SW 1271 (cell line): ENCODE measurements at regions not wholly inside any gene's neighbourhood (a gene's known extent, or its start where the extent isn't known, plus 50 kb on each side); places are given as distances from the start of the nearest gene placed in this dataset.

Experiments used
- DNase-seq, 2 experiments: peaks; one replicate each; lab custom pipeline; 2025; lab: John Stamatoyannopoulos, UW

- DNase-seq = no peak
These were observed 505.5 kb downstream of the GALR1 start for GRCh38 chr18:77755187-77755586.

DNA sequence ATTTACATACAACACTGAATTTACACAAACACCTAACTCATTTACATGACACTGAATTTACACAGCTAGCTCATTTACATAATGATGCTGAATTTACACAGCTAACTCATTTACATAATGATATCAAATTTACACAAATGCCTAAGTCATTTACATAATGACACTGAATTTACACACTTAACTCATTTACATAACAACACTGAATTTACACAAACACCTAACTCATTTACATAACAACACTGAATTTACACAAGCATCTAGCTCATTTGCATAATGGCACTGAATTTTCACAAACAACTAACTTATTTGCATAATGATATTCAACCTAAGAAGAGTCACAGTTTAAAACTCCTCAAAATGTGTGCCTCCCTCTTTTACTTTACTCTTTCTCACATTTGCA, 511.7 kb downstream of the GALR1 start:
- DNase-seq = no peak

DNA sequence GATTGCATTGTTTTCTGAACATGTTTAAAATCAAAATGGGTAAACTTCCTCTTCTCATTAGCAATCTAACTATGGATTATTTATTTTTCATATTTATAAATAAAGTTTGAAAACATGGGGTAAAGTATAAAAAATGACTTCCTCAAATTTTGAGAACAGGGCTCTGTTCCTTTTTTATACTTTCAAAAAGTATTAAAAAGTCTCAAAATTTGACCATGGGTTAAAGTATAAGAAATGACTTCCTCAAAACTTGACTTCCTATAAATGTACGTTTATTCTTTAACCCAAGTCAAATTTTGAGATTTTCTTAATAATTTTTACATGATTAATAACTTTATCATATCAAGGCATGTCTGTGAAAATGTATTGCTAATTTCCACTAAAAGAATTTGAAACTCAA, 512.4 kb downstream of the GALR1 start:
- no peak for DNase-seq

GRCh38 chr18:77762642-77763041, 513.0 kb downstream of the GALR1 start:
- no peak for DNase-seq

DNA sequence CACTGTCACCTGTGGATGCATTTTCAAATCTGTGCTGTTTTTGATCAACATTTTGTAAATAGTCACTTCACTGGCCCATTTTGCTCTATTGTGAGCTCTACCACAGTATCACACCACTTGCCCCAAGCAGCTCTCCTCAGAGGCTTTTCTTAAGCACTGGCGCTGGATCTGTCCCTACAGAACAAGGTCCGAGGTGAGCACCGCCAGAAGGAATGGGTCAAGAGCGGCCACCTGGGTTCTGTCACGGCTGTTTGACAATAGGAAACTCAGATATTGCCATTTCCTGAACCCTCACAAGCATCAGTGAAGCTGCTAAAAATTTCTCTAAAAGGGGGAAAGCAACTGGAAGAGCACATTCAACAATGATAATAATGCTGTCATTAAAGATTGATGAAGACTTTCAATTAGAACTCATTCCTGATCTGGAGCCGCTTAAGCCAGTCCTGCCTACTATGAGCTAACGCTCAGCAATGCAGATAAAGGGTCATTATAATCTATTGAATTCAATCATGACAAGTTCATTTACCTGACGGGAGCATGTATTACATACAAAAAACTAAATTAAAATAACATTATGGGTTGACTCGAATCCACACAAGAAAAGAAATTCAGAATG, 514.0 kb downstream of the GALR1 start:
- no peak for DNase-seq

DNA sequence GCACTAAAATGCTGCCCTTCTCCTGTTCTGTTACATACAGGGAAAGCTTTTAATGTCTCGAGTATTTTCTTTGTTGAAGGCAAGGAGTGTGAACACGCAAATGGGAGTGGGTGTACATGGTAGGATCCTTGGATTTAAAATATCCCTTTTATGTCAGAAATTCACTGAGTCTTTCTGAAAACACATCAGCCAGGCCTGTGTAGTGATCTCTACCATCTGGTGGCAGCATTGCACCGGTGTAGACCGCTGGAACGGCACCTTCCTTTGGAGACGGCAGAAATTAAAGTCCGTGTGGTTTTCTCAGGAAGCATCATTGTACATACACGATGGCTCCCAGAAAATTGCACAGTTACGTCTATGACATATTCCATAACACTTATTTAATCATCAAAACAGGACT, 515.8 kb downstream of the GALR1 start:
- peak in 1 of 2 experiments; percentile 35 for DNase-seq

DNA sequence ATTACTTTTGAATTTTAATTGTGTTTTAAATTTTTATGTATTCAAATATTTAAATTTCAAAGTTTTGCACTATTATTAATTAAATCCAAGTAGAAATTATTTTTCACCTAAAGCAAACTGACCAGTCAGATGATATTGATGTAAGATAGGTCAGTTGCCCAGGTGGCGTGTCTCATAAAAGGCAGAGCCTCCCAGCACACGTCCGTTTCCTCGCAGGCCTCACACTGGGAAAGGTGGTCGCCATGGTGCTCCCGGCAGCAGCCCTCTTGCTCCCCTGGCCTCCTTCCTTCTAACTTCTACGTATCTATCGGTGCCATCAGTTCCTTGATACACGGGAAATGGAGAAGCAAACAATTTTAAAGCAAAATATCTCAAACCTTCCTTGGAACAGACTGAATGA, 516.8 kb downstream of the GALR1 start:
- DNase-seq = no peak

- DNase-seq = no peak
These were observed 522.5 kb downstream of the GALR1 start for GRCh38 chr18:77772177-77772576.

- DNase-seq = no peak
These were observed 526.5 kb downstream of the GALR1 start for GRCh38 chr18:77776104-77776503.

DNA sequence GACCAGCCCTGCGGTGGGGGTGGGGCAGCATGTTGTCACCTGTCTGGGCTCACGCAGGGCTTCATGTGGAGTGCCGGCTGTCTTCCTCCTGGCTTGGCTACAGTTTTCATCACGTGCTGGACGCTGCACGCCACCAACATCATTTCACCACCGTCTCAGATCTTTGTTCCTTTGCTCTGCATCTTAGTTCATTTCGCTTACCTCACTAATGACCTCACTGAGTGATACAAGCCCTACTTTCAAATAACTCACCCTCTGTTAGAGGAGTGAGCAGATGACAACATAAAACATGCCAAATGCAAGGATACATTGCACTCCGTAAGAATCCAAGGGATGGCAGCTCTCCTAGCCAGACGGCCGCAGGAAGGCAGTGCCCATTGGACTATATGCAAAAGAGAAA, 527.5 kb downstream of the GALR1 start:
- no peak for DNase-seq

DNA sequence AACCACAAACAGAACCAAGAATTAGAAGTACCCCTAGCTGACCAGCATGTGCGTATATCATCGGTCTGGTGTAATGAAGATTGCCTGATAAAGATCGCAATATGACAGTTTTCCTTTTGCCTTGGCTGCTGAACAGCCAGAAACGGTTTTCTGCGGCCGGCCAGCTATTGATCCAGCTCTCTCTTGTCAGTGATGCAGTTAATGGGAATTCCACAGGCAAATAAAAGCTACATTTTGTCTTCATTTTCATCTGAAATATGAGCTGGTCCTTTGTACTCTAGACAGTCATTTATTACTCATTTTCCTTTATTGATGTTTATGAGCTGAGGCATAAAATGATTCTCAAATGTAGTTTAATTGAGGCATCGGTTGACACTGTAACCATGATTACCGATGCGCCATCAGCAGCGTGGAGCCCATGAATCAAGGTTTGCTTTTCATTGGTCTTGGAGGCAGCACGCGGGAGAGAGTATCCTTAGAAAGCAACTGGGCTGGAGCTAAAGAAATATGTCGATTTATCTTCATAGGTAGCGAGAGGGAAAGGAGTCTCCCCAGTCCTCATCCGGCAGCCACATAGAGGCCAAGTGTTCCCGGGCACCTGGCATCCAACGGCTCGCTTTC, 535.2 kb downstream of the GALR1 start:
- DNase-seq = no peak

- DNase-seq = no peak
These were observed 535.8 kb downstream of the GALR1 start for GRCh38 chr18:77785415-77785975.

DNA sequence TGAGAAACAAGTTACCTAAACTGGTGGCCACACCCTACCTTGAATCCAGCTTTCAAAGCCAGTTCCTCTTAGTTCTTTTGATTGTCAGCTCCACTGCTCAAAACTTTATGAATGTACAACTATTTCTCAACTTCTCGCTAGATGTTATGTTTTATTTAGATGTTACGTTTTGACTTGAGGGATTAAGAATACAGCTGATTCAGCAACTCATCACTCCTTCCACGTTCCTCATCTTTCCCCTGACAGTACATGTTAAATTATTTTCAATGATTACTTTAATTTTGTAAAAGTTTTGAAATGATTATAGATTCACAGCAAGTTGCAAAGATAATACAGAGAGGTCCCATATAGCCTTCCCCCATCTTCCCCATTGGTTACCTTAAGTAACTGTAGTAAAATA, 553.4 kb downstream of the GALR1 start:
- no peak for DNase-seq

DNA sequence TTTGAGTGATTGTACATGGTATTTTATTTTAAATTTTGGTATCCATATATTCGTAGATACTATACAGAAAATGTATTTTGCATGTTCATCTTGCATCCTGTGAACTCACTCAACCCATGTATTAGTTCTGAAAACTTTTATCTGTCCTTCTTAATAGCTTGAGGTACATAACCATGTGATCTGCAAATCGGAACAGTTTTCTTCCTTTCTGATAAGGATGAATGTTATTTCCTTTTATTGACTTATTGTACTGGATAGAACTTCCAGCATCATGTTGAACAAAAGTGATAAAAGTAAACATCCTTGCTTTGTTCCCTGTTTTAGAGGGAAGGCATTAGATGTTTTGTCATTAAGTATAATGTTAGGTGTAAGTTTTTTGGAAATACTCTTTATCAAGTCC, 554.7 kb downstream of the GALR1 start:
- no peak for DNase-seq

GRCh38 chr18:77807650-77808049, 558.0 kb downstream of the GALR1 start:
- no peak for DNase-seq

DNA sequence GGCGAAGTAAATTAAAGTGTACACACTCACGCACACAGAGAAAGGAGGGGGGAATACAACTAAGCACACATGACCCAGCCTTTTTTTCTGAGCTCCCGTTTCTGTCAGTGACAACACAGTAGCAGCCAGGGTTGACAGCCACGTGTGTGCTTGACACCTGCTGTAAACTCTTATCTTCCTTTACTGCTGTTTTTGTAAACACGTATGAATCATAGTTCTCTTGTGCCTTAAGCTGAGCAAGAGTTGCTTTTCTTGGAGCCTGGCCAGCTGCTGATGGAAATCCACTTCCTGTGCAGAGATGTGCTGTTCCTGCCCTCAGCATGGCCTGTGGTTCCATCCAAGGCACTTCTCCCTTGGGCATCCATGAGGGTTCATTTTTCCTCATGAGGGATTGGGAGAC, 561.9 kb downstream of the GALR1 start:
- DNase-seq = no peak

- no peak for DNase-seq
These were observed 566.2 kb downstream of the GALR1 start for GRCh38 chr18:77815666-77816338.

DNA sequence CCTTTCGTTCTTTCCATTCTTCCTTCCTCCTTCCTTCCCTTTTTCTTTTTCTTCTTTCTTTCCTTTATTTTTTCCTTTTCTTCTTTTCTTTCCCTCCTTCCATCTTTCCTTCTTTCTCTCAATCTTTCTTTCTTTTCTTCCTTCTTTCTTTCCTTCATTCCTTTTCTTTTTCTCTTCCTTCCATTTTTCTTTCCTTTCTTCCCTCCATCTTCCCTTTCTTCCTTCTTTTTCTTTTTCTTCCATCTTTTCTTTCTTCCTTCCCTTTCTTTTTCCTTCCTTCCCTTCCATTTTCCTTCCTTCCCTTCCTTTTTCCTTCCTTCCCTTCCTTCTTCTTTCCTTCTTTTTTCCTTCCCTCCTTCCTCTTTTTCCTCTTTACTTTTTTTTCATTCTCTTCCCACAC, 568.7 kb downstream of the GALR1 start:
- no peak for DNase-seq

DNA sequence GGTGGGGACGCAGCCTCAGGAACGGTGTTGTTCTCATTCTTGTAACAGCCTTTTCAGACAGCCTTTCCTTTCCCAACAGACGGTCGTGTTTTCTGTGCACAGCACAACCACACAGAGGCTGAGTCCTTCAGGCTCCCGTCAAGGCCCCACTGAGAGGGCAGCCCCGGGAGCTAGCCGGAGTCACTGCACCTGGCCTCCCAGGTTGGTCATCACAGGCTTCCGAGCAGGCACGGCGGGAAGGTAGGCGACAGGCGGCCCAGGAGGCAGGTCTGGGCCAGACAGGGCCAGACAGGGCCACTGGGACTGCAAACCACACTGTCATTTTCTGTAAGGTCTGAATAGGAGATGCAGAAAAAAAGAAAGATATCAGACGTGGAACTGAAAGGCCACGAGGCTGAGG, 570.8 kb downstream of the GALR1 start:
- DNase-seq = no peak

DNA sequence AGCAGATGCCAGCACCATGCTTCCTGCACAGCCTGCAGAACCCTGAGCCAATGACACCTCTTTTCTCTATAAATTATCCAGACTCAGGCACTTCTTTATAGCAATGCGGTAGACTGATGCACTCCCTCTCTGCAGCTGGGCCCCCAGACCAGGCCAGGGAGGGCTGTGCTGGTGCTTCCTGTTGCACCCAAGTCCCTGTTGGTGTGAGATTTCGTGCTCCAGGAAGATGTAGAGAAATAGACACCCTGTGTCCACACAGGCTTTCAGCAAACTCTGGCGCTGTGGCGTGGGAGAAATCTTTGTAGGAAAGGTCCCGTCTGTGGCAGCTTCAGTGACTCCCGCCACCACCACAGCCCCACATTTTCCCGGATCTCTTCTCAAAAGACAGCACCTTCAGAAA, 572.2 kb downstream of the GALR1 start:
- no peak for DNase-seq

- DNase-seq = no peak
These were observed 573.0 kb downstream of the GALR1 start for GRCh38 chr18:77822632-77823031.

- DNase-seq = no peak
These were observed 584.2 kb downstream of the GALR1 start for GRCh38 chr18:77833807-77834206.

- no peak for DNase-seq
These were observed 602.2 kb downstream of the GALR1 start for GRCh38 chr18:77851802-77852201.
